GM12873 (cell line): ENCODE measurements at regions not wholly inside any gene's neighbourhood (a gene's known extent, or its start where the extent isn't known, plus 50 kb on each side); places are given as distances from the start of the nearest gene placed in this dataset.

ENCODE experiments used
- CTCF ChIP-seq: IDR thresholded peaks from 2 replicates; pipeline ENCODE4 v1.5.1; 2012; ENCODE audit warnings: low read depth, mild to moderate bottlenecking, moderate library complexity, low read length, control low read depth; ENCODE audit not compliant: insufficient read depth; ENCODE audit errors: missing control alignments

GRCh38 chr5:73282383-73282782 lies 109.4 kb downstream of the TMEM174 start:
- TF ChIP-seq CTCF = no peak

- TF ChIP-seq CTCF = no peak
These were observed 108.1 kb downstream of the TMEM174 start for GRCh38 chr5:73280821-73281746.

GRCh38 chr5:73280386-73280785 lies 107.4 kb downstream of the TMEM174 start:
- TF ChIP-seq CTCF = no peak

GRCh38 chr5:73279805-73280204 lies 106.8 kb downstream of the TMEM174 start:
- no peak for TF ChIP-seq CTCF

GRCh38 chr5:73278693-73279092 lies 105.7 kb downstream of the TMEM174 start:
- no peak for TF ChIP-seq CTCF

GRCh38 chr5:73274881-73275663 lies 102.1 kb downstream of the TMEM174 start:
- no peak for TF ChIP-seq CTCF

- TF ChIP-seq CTCF = no peak
These were observed 101.1 kb downstream of the TMEM174 start for GRCh38 chr5:73274121-73274520.
